ENCODE measurements at regions not wholly inside any gene's neighbourhood (a gene's known extent, or its start where the extent isn't known, plus 50 kb on each side); places are given as distances from the start of the nearest gene placed in this dataset.

DNA sequence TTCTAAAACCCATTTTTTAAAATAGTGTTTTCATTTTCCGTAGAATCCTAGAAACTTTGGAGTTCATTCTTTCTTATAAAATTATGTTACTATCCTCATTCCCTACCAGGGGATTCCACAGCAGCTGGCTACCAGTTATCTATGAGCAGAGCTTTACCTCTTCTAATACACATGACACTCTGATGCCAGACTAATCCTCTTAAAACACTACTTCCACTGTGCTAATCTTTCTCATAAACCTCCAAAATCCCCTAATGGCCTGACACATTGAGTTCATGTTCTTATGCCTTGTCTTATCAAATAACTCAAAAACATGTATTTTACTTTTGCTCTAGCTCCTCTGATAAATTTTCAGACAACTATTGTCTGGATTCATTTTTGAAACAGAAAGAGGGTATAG, 633.6 kb upstream of the FTMT start:
- no peak overlapping the region for H2BK20ac ChIP-seq (ENCODE audit: low read depth, low read length)
- dilution Hi-C loops (cut with HindIII; ENCODE audit: low sequenced_read_pairs, unreplicated experiment) (no loop called here), intact Hi-C loops (cut with micrococcal nuclease) (no loop called here), in situ Hi-C loops (cut with MboI; ENCODE audit: low sequenced_read_pairs) (no loop called here)
- no peak for ATAC-seq (ENCODE audit: low read depth)
- no peaks in the 10 kb centered on the region for H3K36me3 ChIP-seq (ENCODE audit: control insufficient read depth, insufficient read depth, low read length)
- H3K14ac ChIP-seq (replicated peaks; ENCODE audit: low read depth, low read length) = no peak overlapping the region
- H3K18ac ChIP-seq (ENCODE audit: low read depth, low read length) = no peak overlapping the region
- H3K9me1 ChIP-seq (ENCODE audit: insufficient read depth, low read length) = no peaks in the 10 kb centered on the region
- DNase-seq = no peak
- H3K4me2 ChIP-seq (ENCODE audit: low read depth, low read length) = no peak overlapping the region
- H2BK15ac ChIP-seq (ENCODE audit: low read depth, low read length) = no peak overlapping the region
- H2BK120ac ChIP-seq (ENCODE audit: low read depth, low read length) = no peak overlapping the region
- no peak overlapping the region for H3K27ac ChIP-seq (ENCODE audit: insufficient read depth, low read length)
- H2AK9ac ChIP-seq (replicated peaks; ENCODE audit: low read depth, low read length, poor library complexity) = no peak overlapping the region
- H4K91ac ChIP-seq (ENCODE audit: insufficient read depth, low read depth, low read length) = no peak overlapping the region
- H2BK5ac ChIP-seq (ENCODE audit: low read depth, low read length, poor library complexity, severe bottlenecking) = no peak overlapping the region
- ChIA-PET CTCF (no interaction called here), POLR2A (ENCODE audit: unreplicated experiment) (no interaction called here)
- no CpG with 5 or more reads among the region's 1 CpG for WGBS, 2 experiments (ENCODE audit: extremely low coverage in 2 of 2, insufficient read length in 1 of 2)
- no peak overlapping the region for H3K9ac ChIP-seq (ENCODE audit: low read depth, low read length)
- H4K20me1 ChIP-seq (ENCODE audit: insufficient read depth, low read length) = no peaks in the 10 kb centered on the region
- TF ChIP-seq CEBPB (IDR thresholded peaks at IDR 0.05; ENCODE audit: low read depth, low read length) (no peak), CHD1 (IDR thresholded peaks at IDR 0.05; ENCODE audit: low read depth, low read length) (no peak), MAFK (IDR thresholded peaks at IDR 0.05; ENCODE audit: low read depth, low read length) (no peak), SMC3 (IDR thresholded peaks at IDR 0.05; ENCODE audit: low read depth, low read length) (no peak), RFX5 (IDR thresholded peaks at IDR 0.05; ENCODE audit: low read depth, low read length) (no peak), RCOR1 (IDR thresholded peaks at IDR 0.05; ENCODE audit: insufficient replicate concordance, low read length) (no peak), MXI1 (IDR thresholded peaks at IDR 0.05; ENCODE audit: borderline replicate concordance, low read depth, low read length) (no peak), MAZ (IDR thresholded peaks at IDR 0.05; ENCODE audit: borderline replicate concordance, low read depth, low read length) (no peak), BHLHE40 (IDR thresholded peaks at IDR 0.05; ENCODE audit: low read depth, low read length) (no peak), USF2 (IDR thresholded peaks at IDR 0.05; ENCODE audit: low read depth, low read length) (no peak), NFE2L2 (IDR thresholded peaks at IDR 0.05; ENCODE audit: low read depth, low read length) (no peak), RAD21 (IDR thresholded peaks at IDR 0.05; ENCODE audit: low read length) (no peak), FOS (IDR thresholded peaks at IDR 0.05; ENCODE audit: low read depth, low read length) (no peak)
- TF ChIP-seq, protein P1, sequence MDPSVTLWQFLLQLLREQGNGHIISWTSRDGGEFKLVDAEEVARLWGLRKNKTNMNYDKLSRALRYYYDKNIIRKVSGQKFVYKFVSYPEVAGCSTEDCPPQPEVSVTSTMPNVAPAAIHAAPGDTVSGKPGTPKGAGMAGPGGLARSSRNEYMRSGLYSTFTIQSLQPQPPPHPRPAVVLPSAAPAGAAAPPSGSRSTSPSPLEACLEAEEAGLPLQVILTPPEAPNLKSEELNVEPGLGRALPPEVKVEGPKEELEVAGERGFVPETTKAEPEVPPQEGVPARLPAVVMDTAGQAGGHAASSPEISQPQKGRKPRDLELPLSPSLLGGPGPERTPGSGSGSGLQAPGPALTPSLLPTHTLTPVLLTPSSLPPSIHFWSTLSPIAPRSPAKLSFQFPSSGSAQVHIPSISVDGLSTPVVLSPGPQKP (IDR thresholded peaks at IDR 0.05; ENCODE audit: borderline replicate concordance, low read depth, low read length) = no peak
- H3K4me1 ChIP-seq (ENCODE audit: control insufficient read depth, insufficient read depth, low read length) = no peaks in the 10 kb centered on the region
- no peak overlapping the region for H2AFZ ChIP-seq (replicated peaks; ENCODE audit: low read length, poor library complexity)
- H3K23ac ChIP-seq (ENCODE audit: low read depth, low read length) = no peak overlapping the region
- H4K5ac ChIP-seq (ENCODE audit: low read depth, low read length) = no peak overlapping the region
- H3K56ac ChIP-seq (ENCODE audit: extremely low read depth, insufficient read depth, low read length) = no peak overlapping the region
- H3K79me1 ChIP-seq (ENCODE audit: low read depth in 1 of 2, low read length in 2 of 2) = no peaks in the 10 kb centered on the region
- H3K9me3 ChIP-seq (ENCODE audit: control insufficient read depth, insufficient read depth, low read length) = no peaks in the 10 kb centered on the region; the same call in 1 of the 2 replicates
- H3K4me3 ChIP-seq (ENCODE audit: insufficient read depth, low read depth, low read length) = no peak overlapping the region
- H2AK5ac ChIP-seq (ENCODE audit: low read depth, low read length) = no peak overlapping the region
- H3K27me3 ChIP-seq (ENCODE audit: control insufficient read depth, insufficient read depth, low read length) = no peaks in the 10 kb centered on the region
- BruUV-seq (replicated peaks) = no TSS peak
- H4K8ac ChIP-seq (ENCODE audit: low read depth in 2 of 2, low read length in 2 of 2) = no peak overlapping the region
- H3K4ac ChIP-seq (ENCODE audit: low read depth, low read length) = no peak overlapping the region

Data from IMR-90 (cell line).